Astrocyte of the spinal cord (primary cell): ENCODE measurements at regions not wholly inside any gene's neighbourhood (a gene's known extent, or its start where the extent isn't known, plus 50 kb on each side); places are given as distances from the start of the nearest gene placed in this dataset.
A peak's percentile ranks its signal among the peaks of the same experiment; 100 is the strongest.

Experiments
- DNase-seq: peaks from one replicate; pipeline ENCODE4 v3.0.0; 2011; ENCODE audit warnings: low read depth, low spot score
- H3K4me3 ChIP-seq: 2 replicates; pipeline ENCODE4 v1.5.1; 2011; ENCODE audit warnings: low read depth, mild to moderate bottlenecking, low read length, moderate library complexity
- CTCF ChIP-seq: IDR thresholded peaks from 2 replicates; pipeline ENCODE4 v1.5.1; 2012; ENCODE audit warnings: low read depth, mild to moderate bottlenecking, low read length, inconsistent platforms
- in situ Hi-C: cut with HindIII; loops from 2 replicates; pipeline ENCODE4 v1.10.0; 2017; ENCODE audit warnings: low sequenced_read_pairs

GRCh38 chr18:67726882-67727281, 210.4 kb upstream of the DSEL start:
- H3K4me3 ChIP-seq: no peak overlapping the region
- in situ Hi-C loops: no loop called here
- no peak for TF ChIP-seq CTCF
- no peak for DNase-seq

- H3K4me3 ChIP-seq: no peak overlapping the region
- DNase-seq: no peak
- no peak for TF ChIP-seq CTCF
- in situ Hi-C loops: no loop called here
Observed at GRCh38 chr18:67717800-67718199, 201.3 kb upstream of the DSEL start.

- no peak for TF ChIP-seq CTCF
- no peak overlapping the region for H3K4me3 ChIP-seq
- no peak for DNase-seq
- in situ Hi-C loops: no loop called here
Observed at GRCh38 chr18:67715567-67715966, 199.0 kb upstream of the DSEL start.

GRCh38 chr18:67710639-67711038, 194.1 kb upstream of the DSEL start:
- H3K4me3 ChIP-seq: no peak overlapping the region
- DNase-seq: no peak
- TF ChIP-seq CTCF: peak; percentile 21
- in situ Hi-C loops: no loop called here

GRCh38 chr18:67705748-67706147, 189.2 kb upstream of the DSEL start:
- no peak overlapping the region for H3K4me3 ChIP-seq
- TF ChIP-seq CTCF: peak; percentile 12
- in situ Hi-C loops: no loop called here
- peak; percentile 9 for DNase-seq

- DNase-seq: no peak
- no peak for TF ChIP-seq CTCF
- H3K4me3 ChIP-seq: no peak overlapping the region
- in situ Hi-C loops: no loop called here
Observed at GRCh38 chr18:67695684-67696083, 179.2 kb upstream of the DSEL start.

GRCh38 chr18:67694787-67695186, 178.3 kb upstream of the DSEL start:
- TF ChIP-seq CTCF: no peak
- H3K4me3 ChIP-seq: no peak overlapping the region
- in situ Hi-C loops: no loop called here
- DNase-seq: peak; percentile 13
